WTC11 (cell line): ENCODE measurements at regions not wholly inside any gene's neighbourhood (a gene's known extent, or its start where the extent isn't known, plus 50 kb on each side); places are given as distances from the start of the nearest gene placed in this dataset.

Experiments used
- ATAC-seq: fragments of 200-7000 bp; cut with Tn5 transposase; 2 replicates; pipeline ENCODE4 v1.10.0; 2021; ENCODE audit warnings: mild to moderate bottlenecking, moderate library complexity
- CTCF ChIA-PET: fragments of 300-600 bp; sonication (Branson Sonifier 250); formaldehyde crosslinking; loops from one replicate; lab custom pipeline; 2021; ENCODE audit warnings: antibody characterized with exemption; lab: Charles Lee
- POLR2A ChIA-PET: fragments of 350-600 bp; sonication (Branson Sonifier 250); formaldehyde crosslinking; loops from one replicate; lab custom pipeline; 2021; ENCODE audit warnings: antibody characterized with exemption; lab: Charles Lee
- DNase-seq: peaks from one replicate; pipeline ENCODE4 v3.0.0; 2021; ENCODE audit warnings: low spot score
- H3K27ac Mint-ChIP-seq: 2 replicates; pipeline ENCODE4 v1.8.0; 2021; ENCODE audit warnings: mixed read lengths
- H3K27me3 Mint-ChIP-seq: 2 replicates; pipeline ENCODE4 v1.8.0; 2021; ENCODE audit warnings: low read depth, mild to moderate bottlenecking, moderate library complexity, mixed read lengths
- H3K36me3 Mint-ChIP-seq: 2 replicates; pipeline ENCODE4 v1.8.0; 2021; ENCODE audit warnings: mixed read lengths
- H3K4me1 Mint-ChIP-seq: 2 replicates; pipeline ENCODE4 v1.8.0; 2022; ENCODE audit warnings: mixed read lengths
- H3K4me3 Mint-ChIP-seq: 2 replicates; pipeline ENCODE4 v1.8.0; 2021; ENCODE audit warnings: mild to moderate bottlenecking, moderate library complexity, mixed read lengths
- H3K9me3 Mint-ChIP-seq: 2 replicates; pipeline ENCODE4 v1.8.0; 2021; ENCODE audit warnings: mixed read lengths
- E2F1 ChIP-seq: sonication (generic); formaldehyde crosslinking; IDR thresholded peaks from 2 replicates; pipeline ENCODE4 v1.8.0; 2022; ENCODE audit warnings: mild to moderate bottlenecking, missing genetic modification reagents
- ELF4 ChIP-seq: sonication (generic); formaldehyde crosslinking; IDR thresholded peaks from 2 replicates; pipeline ENCODE4 v1.8.1; 2022; ENCODE audit warnings: low read depth, mild to moderate bottlenecking, moderate library complexity, missing genetic modification reagents
- FOXP1 ChIP-seq: sonication (generic); formaldehyde crosslinking; IDR thresholded peaks from 2 replicates; pipeline ENCODE4 v1.8.0; 2022; ENCODE audit warnings: missing genetic modification reagents, mild to moderate bottlenecking, moderate library complexity, borderline replicate concordance
- MLX ChIP-seq: sonication (generic); formaldehyde crosslinking; IDR thresholded peaks from 2 replicates; pipeline ENCODE4 v1.8.1; 2023; ENCODE audit warnings: mild to moderate bottlenecking, missing genetic modification reagents, moderate library complexity
- NFATC4 ChIP-seq: fragments of 250-450 bp; sonication (Bioruptor Pico); IDR thresholded peaks from 2 replicates; pipeline ENCODE4 v1.9.0; 2021; ENCODE audit warnings: mild to moderate bottlenecking
- NFYB ChIP-seq: sonication (generic); formaldehyde crosslinking; conservative IDR thresholded peaks from 2 replicates; pipeline ENCODE4 v1.8.0; 2022; ENCODE audit warnings: low read depth, missing genetic modification reagents
- SMAD3 ChIP-seq: sonication (generic); formaldehyde crosslinking; IDR thresholded peaks from 2 replicates; pipeline ENCODE4 v1.8.0; 2022; ENCODE audit warnings: missing genetic modification reagents, mild to moderate bottlenecking, borderline replicate concordance
- TEAD1 ChIP-seq: sonication (generic); formaldehyde crosslinking; IDR thresholded peaks from 2 replicates; pipeline ENCODE4 v1.8.0; 2022; ENCODE audit warnings: mild to moderate bottlenecking, missing genetic modification reagents
- TEAD4 ChIP-seq: sonication (generic); formaldehyde crosslinking; IDR thresholded peaks from 2 replicates; pipeline ENCODE4 v1.8.0; 2022; ENCODE audit warnings: mild to moderate bottlenecking, missing genetic modification reagents
- ZBTB21 ChIP-seq: sonication (generic); formaldehyde crosslinking; IDR thresholded peaks from 2 replicates; pipeline ENCODE4 v1.8.1; 2023; ENCODE audit warnings: mild to moderate bottlenecking, missing genetic modification reagents, borderline replicate concordance
- ZMAT4 ChIP-seq: fragments of 250-450 bp; sonication (Bioruptor Pico); IDR thresholded peaks from 2 replicates; pipeline ENCODE4 v1.9.0; 2021; ENCODE audit warnings: mild to moderate bottlenecking
- ZNF138 ChIP-seq: sonication (generic); formaldehyde crosslinking; conservative IDR thresholded peaks from 2 replicates; pipeline ENCODE4 v1.8.1; 2022; ENCODE audit warnings: mild to moderate bottlenecking, moderate library complexity, missing genetic modification reagents
- ZNF232 ChIP-seq: sonication (generic); formaldehyde crosslinking; IDR thresholded peaks from 2 replicates; pipeline ENCODE4 v1.8.0; 2022; ENCODE audit warnings: mild to moderate bottlenecking, missing genetic modification reagents
- ZNF416 ChIP-seq: fragments of 250-450 bp; sonication (Bioruptor Pico); IDR thresholded peaks from 2 replicates; pipeline ENCODE4 v1.9.0; 2021; ENCODE audit warnings: mild to moderate bottlenecking, inconsistent platforms
- TF ChIP-seq, protein P1 (sequence below): sonication (generic); formaldehyde crosslinking; IDR thresholded peaks from 2 replicates; pipeline ENCODE4 v1.8.0; 2022; ENCODE audit warnings: mild to moderate bottlenecking, missing genetic modification reagents
- TF ChIP-seq, protein P2 (sequence below): sonication (generic); formaldehyde crosslinking; IDR thresholded peaks from 2 replicates; pipeline ENCODE4 v1.8.0; 2023; ENCODE audit warnings: missing genetic modification reagents
- TF ChIP-seq, protein P3 (sequence below): sonication (generic); formaldehyde crosslinking; IDR thresholded peaks from 2 replicates; pipeline ENCODE4 v1.8.0; 2022; ENCODE audit warnings: missing genetic modification reagents
- TF ChIP-seq, protein P4 (sequence below): sonication (generic); formaldehyde crosslinking; conservative IDR thresholded peaks from 2 replicates; pipeline ENCODE4 v1.8.1; 2023; ENCODE audit warnings: mild to moderate bottlenecking, low read depth, missing genetic modification reagents, moderate library complexity
- TF ChIP-seq, protein P5 (sequence below): sonication (generic); formaldehyde crosslinking; IDR thresholded peaks from 2 replicates; pipeline ENCODE4 v1.8.1; 2022; ENCODE audit warnings: mild to moderate bottlenecking, moderate library complexity, missing genetic modification reagents

DNA sequence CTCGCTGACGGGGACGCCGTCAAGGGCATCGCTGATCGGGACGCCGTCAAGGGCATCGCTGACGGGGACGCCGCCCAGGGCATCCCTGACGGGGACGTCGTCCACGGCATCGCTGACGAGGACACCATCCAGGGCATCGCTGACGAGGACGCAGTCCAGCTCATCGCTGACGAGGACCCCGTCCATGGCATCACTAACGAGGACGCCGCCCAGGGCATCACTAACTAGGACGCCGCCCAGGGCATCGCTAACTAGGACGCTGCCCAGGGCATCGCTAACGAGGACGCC, 945.2 kb downstream of the TUBA3C start:
- Mint-ChIP-seq H3K4me1 (no peaks in the 10 kb centered on the region), H3K27ac (no peak overlapping the region), H3K9me3 (peaks cover 49% of the 10 kb centered on the region), H3K27me3 (peaks cover 8% of the 10 kb centered on the region; the same call in 1 of the 2 replicates), H3K4me3 (no peak overlapping the region), H3K36me3 (peaks cover 64% of the 10 kb centered on the region)
- CTCF ChIA-PET = no interaction called here
- no peak for DNase-seq
- ATAC-seq = no peak
- no peak for TF ChIP-seq TEAD1 (CRISPR knock-in tag)
- no peak for TF ChIP-seq FOXP1 (CRISPR knock-in tag)
- TF ChIP-seq ZNF232 (CRISPR knock-in tag) = no peak
- TF ChIP-seq, protein P1, sequence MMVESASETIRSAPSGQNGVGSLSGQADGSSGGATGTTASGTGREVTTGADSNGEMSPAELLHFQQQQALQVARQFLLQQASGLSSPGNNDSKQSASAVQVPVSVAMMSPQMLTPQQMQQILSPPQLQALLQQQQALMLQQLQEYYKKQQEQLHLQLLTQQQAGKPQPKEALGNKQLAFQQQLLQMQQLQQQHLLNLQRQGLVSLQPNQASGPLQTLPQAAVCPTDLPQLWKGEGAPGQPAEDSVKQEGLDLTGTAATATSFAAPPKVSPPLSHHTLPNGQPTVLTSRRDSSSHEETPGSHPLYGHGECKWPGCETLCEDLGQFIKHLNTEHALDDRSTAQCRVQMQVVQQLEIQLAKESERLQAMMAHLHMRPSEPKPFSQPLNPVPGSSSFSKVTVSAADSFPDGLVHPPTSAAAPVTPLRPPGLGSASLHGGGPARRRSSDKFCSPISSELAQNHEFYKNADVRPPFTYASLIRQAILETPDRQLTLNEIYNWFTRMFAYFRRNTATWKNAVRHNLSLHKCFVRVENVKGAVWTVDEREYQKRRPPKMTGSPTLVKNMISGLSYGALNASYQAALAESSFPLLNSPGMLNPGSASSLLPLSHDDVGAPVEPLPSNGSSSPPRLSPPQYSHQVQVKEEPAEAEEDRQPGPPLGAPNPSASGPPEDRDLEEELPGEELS (CRISPR knock-in tag) = no peak
- TF ChIP-seq SMAD3 (CRISPR knock-in tag) = no peak
- TF ChIP-seq ZMAT4 (CRISPR knock-in tag) = no peak
- TF ChIP-seq ZNF138 (CRISPR knock-in tag) = no peak
- TF ChIP-seq MLX (CRISPR knock-in tag) = no peak
- TF ChIP-seq, protein P2, sequence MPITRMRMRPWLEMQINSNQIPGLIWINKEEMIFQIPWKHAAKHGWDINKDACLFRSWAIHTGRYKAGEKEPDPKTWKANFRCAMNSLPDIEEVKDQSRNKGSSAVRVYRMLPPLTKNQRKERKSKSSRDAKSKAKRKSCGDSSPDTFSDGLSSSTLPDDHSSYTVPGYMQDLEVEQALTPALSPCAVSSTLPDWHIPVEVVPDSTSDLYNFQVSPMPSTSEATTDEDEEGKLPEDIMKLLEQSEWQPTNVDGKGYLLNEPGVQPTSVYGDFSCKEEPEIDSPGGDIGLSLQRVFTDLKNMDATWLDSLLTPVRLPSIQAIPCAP (CRISPR knock-in tag) = no peak
- TF ChIP-seq, protein P3, sequence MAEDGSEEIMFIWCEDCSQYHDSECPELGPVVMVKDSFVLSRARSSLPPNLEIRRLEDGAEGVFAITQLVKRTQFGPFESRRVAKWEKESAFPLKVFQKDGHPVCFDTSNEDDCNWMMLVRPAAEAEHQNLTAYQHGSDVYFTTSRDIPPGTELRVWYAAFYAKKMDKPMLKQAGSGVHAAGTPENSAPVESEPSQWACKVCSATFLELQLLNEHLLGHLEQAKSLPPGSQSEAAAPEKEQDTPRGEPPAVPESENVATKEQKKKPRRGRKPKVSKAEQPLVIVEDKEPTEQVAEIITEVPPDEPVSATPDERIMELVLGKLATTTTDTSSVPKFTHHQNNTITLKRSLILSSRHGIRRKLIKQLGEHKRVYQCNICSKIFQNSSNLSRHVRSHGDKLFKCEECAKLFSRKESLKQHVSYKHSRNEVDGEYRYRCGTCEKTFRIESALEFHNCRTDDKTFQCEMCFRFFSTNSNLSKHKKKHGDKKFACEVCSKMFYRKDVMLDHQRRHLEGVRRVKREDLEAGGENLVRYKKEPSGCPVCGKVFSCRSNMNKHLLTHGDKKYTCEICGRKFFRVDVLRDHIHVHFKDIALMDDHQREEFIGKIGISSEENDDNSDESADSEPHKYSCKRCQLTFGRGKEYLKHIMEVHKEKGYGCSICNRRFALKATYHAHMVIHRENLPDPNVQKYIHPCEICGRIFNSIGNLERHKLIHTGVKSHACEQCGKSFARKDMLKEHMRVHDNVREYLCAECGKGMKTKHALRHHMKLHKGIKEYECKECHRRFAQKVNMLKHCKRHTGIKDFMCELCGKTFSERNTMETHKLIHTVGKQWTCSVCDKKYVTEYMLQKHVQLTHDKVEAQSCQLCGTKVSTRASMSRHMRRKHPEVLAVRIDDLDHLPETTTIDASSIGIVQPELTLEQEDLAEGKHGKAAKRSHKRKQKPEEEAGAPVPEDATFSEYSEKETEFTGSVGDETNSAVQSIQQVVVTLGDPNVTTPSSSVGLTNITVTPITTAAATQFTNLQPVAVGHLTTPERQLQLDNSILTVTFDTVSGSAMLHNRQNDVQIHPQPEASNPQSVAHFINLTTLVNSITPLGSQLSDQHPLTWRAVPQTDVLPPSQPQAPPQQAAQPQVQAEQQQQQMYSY (CRISPR knock-in tag) = no peak
- TF ChIP-seq, protein P4, sequence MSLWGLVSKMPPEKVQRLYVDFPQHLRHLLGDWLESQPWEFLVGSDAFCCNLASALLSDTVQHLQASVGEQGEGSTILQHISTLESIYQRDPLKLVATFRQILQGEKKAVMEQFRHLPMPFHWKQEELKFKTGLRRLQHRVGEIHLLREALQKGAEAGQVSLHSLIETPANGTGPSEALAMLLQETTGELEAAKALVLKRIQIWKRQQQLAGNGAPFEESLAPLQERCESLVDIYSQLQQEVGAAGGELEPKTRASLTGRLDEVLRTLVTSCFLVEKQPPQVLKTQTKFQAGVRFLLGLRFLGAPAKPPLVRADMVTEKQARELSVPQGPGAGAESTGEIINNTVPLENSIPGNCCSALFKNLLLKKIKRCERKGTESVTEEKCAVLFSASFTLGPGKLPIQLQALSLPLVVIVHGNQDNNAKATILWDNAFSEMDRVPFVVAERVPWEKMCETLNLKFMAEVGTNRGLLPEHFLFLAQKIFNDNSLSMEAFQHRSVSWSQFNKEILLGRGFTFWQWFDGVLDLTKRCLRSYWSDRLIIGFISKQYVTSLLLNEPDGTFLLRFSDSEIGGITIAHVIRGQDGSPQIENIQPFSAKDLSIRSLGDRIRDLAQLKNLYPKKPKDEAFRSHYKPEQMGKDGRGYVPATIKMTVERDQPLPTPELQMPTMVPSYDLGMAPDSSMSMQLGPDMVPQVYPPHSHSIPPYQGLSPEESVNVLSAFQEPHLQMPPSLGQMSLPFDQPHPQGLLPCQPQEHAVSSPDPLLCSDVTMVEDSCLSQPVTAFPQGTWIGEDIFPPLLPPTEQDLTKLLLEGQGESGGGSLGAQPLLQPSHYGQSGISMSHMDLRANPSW = no peak
- no peak for TF ChIP-seq E2F1 (CRISPR knock-in tag)
- TF ChIP-seq ZBTB21 = no peak
- no peak for TF ChIP-seq NFATC4 (CRISPR knock-in tag)
- TF ChIP-seq, protein P5, sequence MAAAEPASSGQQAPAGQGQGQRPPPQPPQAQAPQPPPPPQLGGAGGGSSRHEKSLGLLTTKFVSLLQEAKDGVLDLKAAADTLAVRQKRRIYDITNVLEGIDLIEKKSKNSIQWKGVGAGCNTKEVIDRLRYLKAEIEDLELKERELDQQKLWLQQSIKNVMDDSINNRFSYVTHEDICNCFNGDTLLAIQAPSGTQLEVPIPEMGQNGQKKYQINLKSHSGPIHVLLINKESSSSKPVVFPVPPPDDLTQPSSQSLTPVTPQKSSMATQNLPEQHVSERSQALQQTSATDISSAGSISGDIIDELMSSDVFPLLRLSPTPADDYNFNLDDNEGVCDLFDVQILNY (CRISPR knock-in tag) = no peak
- TF ChIP-seq NFYB (CRISPR knock-in tag) = no peak
- TF ChIP-seq TEAD4 (CRISPR knock-in tag) = no peak
- no peak for TF ChIP-seq ZNF416
- TF ChIP-seq ELF4 (CRISPR knock-in tag) = no peak
- POLR2A ChIA-PET = no interaction called here
